GM21825 (cell line): ENCODE measurements at regions not wholly inside any gene's neighbourhood (a gene's known extent, or its start where the extent isn't known, plus 50 kb on each side); places are given as distances from the start of the nearest gene placed in this dataset.

Experiments used
- ATAC-seq: cut with Tn5 transposase; IDR thresholded peaks from one replicate; pipeline ENCODE4 v1.9.1; 2021; ENCODE audit warnings: mild to moderate bottlenecking, moderate library complexity; ENCODE audit not compliant: unreplicated experiment

GRCh38 chr10:8911032-8911431 is 856.5 kb downstream of the GATA3 start:
- ATAC-seq, result no peak

DNA sequence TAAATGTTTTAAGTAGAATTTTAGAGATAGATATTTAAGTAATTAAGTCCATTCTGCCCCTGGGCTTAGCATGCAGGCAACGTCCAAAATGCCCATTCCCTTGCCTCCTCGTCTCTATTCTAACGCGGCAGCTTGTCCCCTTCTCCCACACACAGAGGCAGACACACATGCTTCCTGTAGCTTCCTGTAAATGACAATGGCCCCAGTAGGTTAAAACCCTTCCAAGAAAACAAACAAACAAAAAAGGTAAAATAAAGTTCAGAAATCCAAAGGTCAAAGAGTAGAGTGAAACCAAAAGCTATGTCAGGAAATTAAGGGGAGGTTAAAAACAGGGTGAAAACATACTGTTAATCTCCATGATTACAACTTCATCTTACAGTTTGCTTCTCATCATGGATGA is 857.6 kb downstream of the GATA3 start:
- no peak for ATAC-seq

DNA sequence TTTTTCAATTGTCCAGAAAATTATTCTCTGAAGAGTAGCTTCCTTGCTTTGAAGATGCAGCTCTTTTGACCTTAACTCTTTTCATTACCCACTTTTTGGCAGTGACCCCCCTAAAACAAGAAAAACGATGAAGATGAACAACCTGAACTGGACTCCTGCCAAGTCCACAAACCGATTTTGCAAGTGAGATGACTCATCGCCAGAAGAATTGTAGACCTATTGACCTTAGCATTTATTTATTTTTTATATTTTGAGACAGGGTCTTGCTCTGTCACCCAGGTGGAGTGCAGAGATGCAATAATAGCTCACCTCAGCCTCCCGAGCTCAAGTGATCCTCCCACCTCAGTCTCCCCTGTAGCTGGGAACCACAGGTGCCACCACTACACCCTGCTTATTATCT is 859.2 kb downstream of the GATA3 start:
- no peak for ATAC-seq

DNA sequence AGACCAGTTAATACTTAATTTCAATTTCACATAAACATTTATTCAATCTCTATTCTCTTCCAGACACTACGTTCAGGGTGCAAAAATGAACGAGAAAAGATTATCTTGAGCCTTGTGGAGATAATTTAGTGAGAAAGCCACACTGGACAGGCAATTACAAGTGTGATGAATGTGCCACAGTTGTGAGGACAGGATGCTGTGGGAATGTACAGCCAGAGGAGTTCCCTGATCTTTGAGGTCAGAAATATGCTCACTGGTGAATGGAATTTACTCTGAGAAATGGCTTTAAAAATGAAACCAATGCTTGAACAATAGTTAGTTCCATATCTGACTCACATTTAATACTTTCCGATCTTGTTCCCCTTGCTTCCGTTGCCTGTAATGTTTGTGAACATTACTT is 864.8 kb downstream of the GATA3 start:
- no peak for ATAC-seq

DNA sequence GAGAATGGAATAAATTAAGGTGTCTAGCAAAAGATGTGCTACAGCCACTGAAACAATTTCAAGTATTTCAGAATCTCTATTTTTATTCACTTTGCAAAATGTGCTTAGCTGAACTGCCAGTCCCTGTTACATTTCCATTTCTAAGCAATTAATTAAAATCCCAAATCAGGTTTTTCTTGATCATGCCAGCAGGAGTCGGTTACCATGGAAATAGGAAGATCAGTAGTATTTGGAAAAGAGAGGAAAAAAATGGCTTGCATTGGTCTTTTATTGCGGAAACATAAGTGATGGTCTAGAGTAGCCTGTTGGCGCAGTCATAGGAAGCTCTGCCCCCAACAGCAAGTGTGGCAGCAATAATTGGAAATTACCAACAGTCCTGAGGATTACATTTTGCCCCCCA is 867.1 kb downstream of the GATA3 start:
- no peak for ATAC-seq

GRCh38 chr10:8923096-8923495 is 868.6 kb downstream of the GATA3 start:
- ATAC-seq, result no peak

GRCh38 chr10:8927705-8928104 is 873.2 kb downstream of the GATA3 start:
- ATAC-seq, result no peak

GRCh38 chr10:8946451-8946850 is 892.0 kb downstream of the GATA3 start:
- no peak for ATAC-seq

DNA sequence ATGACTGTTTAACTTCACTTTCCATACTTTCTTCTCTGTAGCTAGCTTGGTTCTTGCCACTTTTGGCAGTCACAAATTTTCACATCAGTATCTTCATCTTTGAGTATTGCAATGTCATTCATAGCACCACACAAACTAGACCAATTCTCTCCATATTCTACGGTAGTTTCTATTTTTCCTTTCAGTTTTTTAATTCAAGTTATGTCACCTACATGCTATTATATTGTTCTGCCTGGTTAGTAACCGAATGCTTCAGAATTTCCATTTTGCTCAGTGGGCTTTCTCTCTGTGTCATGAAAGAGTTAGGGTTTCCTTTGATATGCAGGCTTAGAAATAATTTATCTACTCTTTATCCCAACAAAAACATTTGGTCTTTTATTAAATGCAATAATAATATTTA is 896.5 kb downstream of the GATA3 start:
- no peak for ATAC-seq

GRCh38 chr10:8951440-8952089 is 897.1 kb downstream of the GATA3 start:
- ATAC-seq, result no peak

DNA sequence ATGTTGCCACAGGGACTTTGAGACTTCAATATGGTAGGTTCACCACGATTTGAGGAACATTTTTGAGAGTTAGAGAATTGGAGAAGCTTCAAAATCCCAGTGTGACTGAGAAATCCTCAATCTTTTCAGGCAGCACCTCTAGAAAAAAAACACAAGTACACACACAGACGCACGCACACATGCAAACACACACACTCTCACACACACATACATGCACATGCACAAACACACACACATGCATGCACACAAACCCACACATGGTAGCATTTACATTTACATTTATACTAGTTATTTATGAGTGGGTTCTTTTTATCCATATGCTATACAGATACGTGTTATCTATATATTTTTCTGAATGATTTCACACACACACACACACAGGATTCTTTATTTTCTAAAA is 901.9 kb downstream of the GATA3 start:
- ATAC-seq, result no peak

DNA sequence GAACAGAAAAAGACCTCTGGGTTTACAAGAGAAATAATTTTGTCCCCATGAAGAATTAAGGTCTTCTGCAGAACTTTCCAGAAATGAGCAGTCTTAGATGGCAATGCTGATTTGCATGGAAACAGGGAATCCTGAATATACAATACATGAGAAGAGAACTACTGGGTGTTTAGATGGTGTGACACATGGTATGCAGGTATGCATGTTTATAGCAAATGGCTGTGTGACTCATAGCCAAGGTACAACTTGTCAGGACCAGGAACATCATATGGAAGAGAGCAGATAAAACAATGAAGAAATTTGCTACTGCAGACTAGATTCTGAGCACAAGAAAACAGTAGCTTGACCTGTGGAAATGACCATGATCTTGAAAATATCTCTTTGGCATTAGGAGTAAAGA is 907.8 kb downstream of the GATA3 start:
- no peak for ATAC-seq

DNA sequence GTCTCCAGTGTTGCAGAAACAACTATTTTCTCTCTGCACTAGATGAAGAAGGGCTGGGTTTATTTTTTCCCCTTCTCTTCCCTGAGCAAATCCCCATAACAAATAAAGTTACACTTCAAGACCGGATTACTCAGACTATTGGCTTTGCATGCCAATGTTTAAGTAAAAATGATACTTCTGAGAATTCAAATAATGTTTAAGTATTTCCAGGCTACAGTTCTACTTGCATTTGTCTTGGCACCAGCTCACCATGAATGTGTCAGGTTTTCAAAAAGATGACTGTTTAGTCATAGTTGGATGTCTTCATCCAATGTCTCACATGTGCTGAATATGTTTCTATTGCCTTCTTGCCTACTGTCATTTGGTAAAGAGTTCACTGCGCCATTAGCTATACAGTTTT is 912.6 kb downstream of the GATA3 start:
- no peak for ATAC-seq

DNA sequence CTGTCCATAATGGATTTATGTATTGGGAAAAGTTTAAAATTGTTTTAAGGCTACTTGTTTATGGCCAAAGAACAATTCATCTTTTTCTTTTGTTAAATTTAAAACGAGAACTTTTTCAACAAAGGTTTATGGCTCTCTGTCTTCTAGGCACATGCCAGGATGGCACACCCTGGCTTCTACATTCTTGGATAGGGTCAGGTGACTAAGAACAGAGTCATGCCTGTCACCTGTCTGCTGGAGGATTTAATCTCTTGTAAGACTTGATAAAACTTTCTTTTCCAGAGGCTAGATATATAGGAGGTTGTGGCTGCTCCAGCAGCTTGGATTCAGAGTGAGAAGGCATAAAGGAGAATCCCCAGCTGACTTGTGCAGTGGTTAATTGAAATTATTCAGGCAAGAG is 915.4 kb downstream of the GATA3 start:
- ATAC-seq, result no peak

DNA sequence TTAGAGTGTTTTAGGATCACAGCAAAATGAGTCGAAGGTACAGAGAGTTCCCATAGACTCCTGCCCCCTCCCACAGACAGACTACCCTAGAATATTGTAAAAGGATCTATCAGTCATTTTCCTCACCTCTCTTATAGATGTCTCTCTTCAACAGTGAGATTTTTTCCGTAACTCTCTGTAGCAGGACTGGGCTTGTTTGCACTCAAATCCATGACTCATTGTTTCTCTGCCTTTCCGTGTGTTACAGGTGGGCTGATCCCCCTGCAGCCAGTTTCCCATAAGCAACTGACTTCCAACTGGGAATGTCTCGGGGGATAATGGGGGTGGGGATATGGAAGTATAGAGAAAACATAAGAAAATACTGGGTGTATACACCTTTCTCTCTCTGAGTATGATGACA is 921.0 kb downstream of the GATA3 start:
- no peak for ATAC-seq

DNA sequence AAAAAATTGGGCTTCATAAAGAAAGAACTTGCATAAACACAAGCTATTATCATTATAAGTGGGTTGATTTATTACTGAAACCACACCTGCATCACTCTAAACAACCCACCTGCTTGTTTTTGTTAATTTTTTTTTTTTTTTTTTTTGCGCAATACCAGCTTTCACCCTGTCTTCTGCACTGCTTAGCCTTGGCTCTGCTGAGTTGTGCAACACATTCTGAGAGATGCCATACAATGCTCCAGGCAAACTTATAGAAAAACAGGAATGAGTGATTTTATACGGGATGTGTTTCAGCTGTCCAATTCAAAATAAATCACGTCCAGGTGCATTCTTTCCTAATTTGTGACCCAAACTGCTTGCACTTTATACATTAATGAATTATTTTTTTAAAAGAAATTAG is 923.6 kb downstream of the GATA3 start:
- no peak for ATAC-seq

GRCh38 chr10:8979976-8980375 is 925.5 kb downstream of the GATA3 start:
- no peak for ATAC-seq

GRCh38 chr10:8981277-8981676 is 926.8 kb downstream of the GATA3 start:
- ATAC-seq, result no peak

DNA sequence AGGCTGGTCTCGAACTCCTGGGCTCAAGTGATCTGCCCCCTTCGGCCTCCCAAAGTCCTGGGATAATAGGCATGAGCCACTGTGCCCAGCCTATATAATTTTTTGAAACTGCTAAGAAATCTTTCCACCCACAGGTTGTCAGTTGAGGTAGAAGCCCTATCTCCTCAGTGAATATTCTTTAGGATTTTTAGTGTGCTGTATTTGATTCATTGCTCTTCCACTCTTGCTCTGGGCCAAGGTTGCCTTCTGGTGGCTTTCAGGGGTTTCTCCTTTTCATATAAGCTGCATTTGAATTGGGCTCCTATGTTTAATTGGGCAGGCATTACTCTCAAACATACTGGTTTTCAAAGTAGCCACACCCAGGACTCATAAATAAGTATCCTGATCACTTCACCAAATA is 931.2 kb downstream of the GATA3 start:
- no peak for ATAC-seq

DNA sequence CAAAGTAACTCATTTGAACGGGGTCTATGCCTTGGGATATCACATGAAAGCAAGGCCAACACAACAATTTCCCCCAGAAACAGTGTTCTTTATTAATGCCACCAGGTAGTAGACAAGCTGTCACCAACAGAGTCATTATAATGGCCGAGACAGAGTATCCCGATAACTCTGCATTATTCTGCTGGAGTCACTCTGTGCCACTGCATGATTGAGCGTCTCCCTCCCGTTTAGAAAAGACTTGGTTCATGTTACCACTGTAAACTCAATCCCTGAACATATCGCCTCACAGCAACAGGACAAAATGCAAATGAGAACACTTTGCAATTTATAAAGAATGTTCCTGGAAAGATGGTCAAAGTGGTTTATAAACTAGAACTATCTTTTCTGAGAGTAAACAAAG is 932.5 kb downstream of the GATA3 start:
- ATAC-seq, result no peak

DNA sequence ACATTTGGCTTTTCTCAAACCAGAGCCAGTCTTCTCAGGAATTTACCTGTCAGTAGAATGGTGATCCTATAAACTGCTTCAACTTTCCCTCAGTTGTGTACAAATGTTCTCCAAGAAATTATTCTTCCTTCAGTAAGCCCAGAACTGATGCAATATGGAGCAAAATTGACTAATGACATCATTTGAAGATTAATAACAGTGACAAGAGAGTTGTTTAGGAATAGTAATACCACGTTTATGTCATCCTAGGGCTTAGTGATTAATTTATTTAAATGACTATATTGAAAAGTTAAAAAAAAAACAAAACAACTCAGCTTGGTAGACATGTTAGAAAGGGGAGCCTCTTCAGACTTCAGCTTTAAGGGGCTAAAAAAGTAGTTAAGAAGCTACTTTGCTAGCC is 933.2 kb downstream of the GATA3 start:
- ATAC-seq, result no peak

DNA sequence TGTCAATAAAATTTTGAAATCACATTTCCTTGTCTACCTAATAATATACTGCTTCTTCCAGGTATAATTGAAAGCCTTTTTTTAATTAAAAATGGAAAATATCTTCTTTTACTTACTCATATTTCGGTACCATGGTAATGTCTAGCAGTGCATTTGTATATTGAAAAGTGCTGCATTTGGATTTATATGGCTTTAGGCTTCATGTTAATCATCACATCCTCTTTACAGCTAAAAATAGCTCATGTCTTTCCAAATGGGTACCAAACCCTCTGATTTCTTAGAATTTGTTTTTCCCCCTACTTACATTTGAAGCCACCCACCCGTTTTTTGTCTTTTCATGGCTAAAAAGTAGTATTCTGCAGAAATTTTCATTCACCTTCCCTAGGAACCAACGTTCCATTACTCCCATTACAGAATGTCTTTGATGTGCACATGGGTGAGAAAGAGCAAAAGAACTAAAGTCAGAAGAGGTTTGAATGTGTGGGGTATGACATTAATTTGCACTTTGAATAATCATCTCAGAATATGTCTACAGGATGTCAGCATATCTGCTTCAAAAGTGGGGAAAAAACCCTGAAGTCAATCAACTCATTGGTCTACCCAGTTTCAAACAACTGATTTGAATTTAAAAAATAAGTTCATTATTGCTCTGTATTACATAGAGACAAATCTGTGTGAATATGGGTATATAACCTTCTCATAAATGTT is 935.9 kb downstream of the GATA3 start:
- no peak for ATAC-seq

GRCh38 chr10:8992009-8992408 is 937.5 kb downstream of the GATA3 start:
- no peak for ATAC-seq
